AG04450 (cell line): ENCODE measurements at regions not wholly inside any gene's neighbourhood (a gene's known extent, or its start where the extent isn't known, plus 50 kb on each side); places are given as distances from the start of the nearest gene placed in this dataset.

ENCODE experiments used
- CTCF ChIA-PET: fragments of 300-600, 350-600 bp; formaldehyde crosslinking; extraction: SDS; loops from one replicate; lab custom pipeline; 2022; ENCODE audit warnings: antibody characterized with exemption, inconsistent platforms; lab: Charles Lee
- POLR2A ChIA-PET: fragments of 350-600 bp; formaldehyde crosslinking; extraction: SDS; loops from one replicate; lab custom pipeline; 2021; ENCODE audit warnings: antibody characterized with exemption, inconsistent platforms; lab: Yijun Ruan, JAX
- DNase-seq: peaks from one replicate; pipeline ENCODE4 v3.0.0-alpha.2; 2011; ENCODE audit warnings: low read depth, low spot score
- H3K27ac ChIP-seq: one replicate; pipeline ENCODE4 v1.5.1; 2012; ENCODE audit warnings: low read depth, low read length, control low read depth
- H3K27me3 ChIP-seq: one replicate; pipeline ENCODE4 v1.6.0; 2012; ENCODE audit warnings: low read length; ENCODE audit not compliant: control insufficient read depth, insufficient read depth
- H3K4me3 ChIP-seq: 2 replicates; pipeline ENCODE4 v1.5.1; 2011; ENCODE audit warnings: mild to moderate bottlenecking, low read depth, low read length, control low read depth
- H3K9me3 ChIP-seq: 2 replicates; pipeline ENCODE4 v1.5.1; 2012; ENCODE audit warnings: low read length; ENCODE audit not compliant: control insufficient read depth, insufficient read depth
- CTCF ChIP-seq: IDR thresholded peaks from 2 replicates; pipeline ENCODE4 v1.5.1; 2011; ENCODE audit warnings: low read depth, low read length, control low read depth, inconsistent platforms

- DNase-seq, result no peak
These were observed 250.4 kb upstream of the CACNA2D1 start for GRCh38 chr7:82694022-82694421.

GRCh38 chr7:82690929-82691328 is 247.4 kb upstream of the CACNA2D1 start:
- H3K27ac ChIP-seq, result no peak overlapping the region
- no peaks in the 10 kb centered on the region for H3K27me3 ChIP-seq
- TF ChIP-seq CTCF, result no peak
- POLR2A ChIA-PET, result no interaction called here
- DNase-seq, result no peak
- H3K4me3 ChIP-seq, result no peak overlapping the region
- CTCF ChIA-PET, result interaction anchor here (0.7 kb wide), 1 partner anchor 10 kb away, joined by 3 read pairs; no protein-coding TSS in a partner anchor
- peaks cover 4% of the 10 kb centered on the region; the same call in 1 of the 2 replicates for H3K9me3 ChIP-seq

More at GRCh38 chr7:82694022-82694421, 250.4 kb upstream of the CACNA2D1 start:
- Histone ChIP-seq H3K9me3 (peaks cover 4% of the 10 kb centered on the region; the same call in 1 of the 2 replicates), H3K4me3 (no peak overlapping the region), H3K27ac (no peak overlapping the region), H3K27me3 (no peaks in the 10 kb centered on the region)
- no peak for TF ChIP-seq CTCF
- ChIA-PET POLR2A (no interaction called here), CTCF (no interaction called here)

GRCh38 chr7:82685214-82685613 is 241.6 kb upstream of the CACNA2D1 start:
- ChIA-PET POLR2A (no interaction called here), CTCF (no interaction called here)
- TF ChIP-seq CTCF, result no peak
- Histone ChIP-seq H3K27ac (no peak overlapping the region), H3K4me3 (no peak overlapping the region), H3K9me3 (no peaks in the 10 kb centered on the region), H3K27me3 (no peaks in the 10 kb centered on the region)
- no peak for DNase-seq

- H3K9me3 ChIP-seq, result no peaks in the 10 kb centered on the region
- ChIA-PET POLR2A (no interaction called here), CTCF (no interaction called here)
- TF ChIP-seq CTCF, result no peak
- no peak for DNase-seq
- H3K4me3 ChIP-seq, result no peak overlapping the region
- H3K27me3 ChIP-seq, result no peaks in the 10 kb centered on the region
- H3K27ac ChIP-seq, result no peak overlapping the region
These were observed 235.1 kb upstream of the CACNA2D1 start for GRCh38 chr7:82678716-82679115.

GRCh38 chr7:82678259-82678658 is 234.7 kb upstream of the CACNA2D1 start:
- DNase-seq, result no peak
- no peak for TF ChIP-seq CTCF
- no peaks in the 10 kb centered on the region for H3K27me3 ChIP-seq
- no peak overlapping the region for H3K4me3 ChIP-seq
- ChIA-PET CTCF (no interaction called here), POLR2A (no interaction called here)
- no peaks in the 10 kb centered on the region for H3K9me3 ChIP-seq
- H3K27ac ChIP-seq, result no peak overlapping the region
